Naive B cell (primary cell): ENCODE measurements at regions not wholly inside any gene's neighbourhood (a gene's known extent, or its start where the extent isn't known, plus 50 kb on each side); places are given as distances from the start of the nearest gene placed in this dataset.
A peak's percentile ranks its signal among the peaks of the same experiment; 100 is the strongest.

Experiments
- ATAC-seq, 2 donors: fragments of 150-1000 bp; cut with Tn5 transposase; 2 replicates each; pipeline ENCODE4 v1.10.0; 2021; ENCODE audit warnings: low read depth in 2 of 2, mild to moderate bottlenecking in 2 of 2, moderate library complexity in 2 of 2
- DNase-seq: peaks from one replicate; pipeline ENCODE4 v3.0.0; 2022
- H3K27ac Mint-ChIP-seq, 6 donors: one replicate each; pipeline ENCODE4 v1.8.0; 2020 to 2022; ENCODE audit warnings: mild to moderate bottlenecking in 6 of 6, mixed read lengths in 6 of 6, moderate library complexity in 5 of 6, inconsistent platforms in 2 of 6
- H3K27me3 Mint-ChIP-seq, 3 donors: one replicate each; pipeline ENCODE4 v1.8.0; 2021 to 2022; ENCODE audit warnings: mixed read lengths in 3 of 3, mild to moderate bottlenecking in 1 of 3
- H3K36me3 Mint-ChIP-seq, 2 donors: one replicate each; pipeline ENCODE4 v1.8.0; 2020 to 2022; ENCODE audit warnings: mixed read lengths in 2 of 2, inconsistent platforms in 1 of 2, mild to moderate bottlenecking in 1 of 2
- H3K4me1 Mint-ChIP-seq, 3 donors: one replicate each; pipeline ENCODE4 v1.8.0; 2020 to 2022; ENCODE audit warnings: mixed read lengths in 3 of 3, inconsistent platforms in 1 of 3, mild to moderate bottlenecking in 1 of 3, moderate library complexity in 1 of 3
- H3K4me3 Mint-ChIP-seq, 8 donors: one replicate each; pipeline ENCODE4 v1.8.0; 2020 to 2022; ENCODE audit warnings: mild to moderate bottlenecking in 8 of 8, mixed read lengths in 8 of 8, moderate library complexity in 8 of 8, inconsistent platforms in 2 of 8
- H3K9me3 Mint-ChIP-seq, 7 donors: one replicate each; pipeline ENCODE4 v1.8.0; 2020 to 2022; ENCODE audit warnings: mixed read lengths in 7 of 7, mild to moderate bottlenecking in 5 of 7, inconsistent platforms in 2 of 7, moderate library complexity in 1 of 7

DNA sequence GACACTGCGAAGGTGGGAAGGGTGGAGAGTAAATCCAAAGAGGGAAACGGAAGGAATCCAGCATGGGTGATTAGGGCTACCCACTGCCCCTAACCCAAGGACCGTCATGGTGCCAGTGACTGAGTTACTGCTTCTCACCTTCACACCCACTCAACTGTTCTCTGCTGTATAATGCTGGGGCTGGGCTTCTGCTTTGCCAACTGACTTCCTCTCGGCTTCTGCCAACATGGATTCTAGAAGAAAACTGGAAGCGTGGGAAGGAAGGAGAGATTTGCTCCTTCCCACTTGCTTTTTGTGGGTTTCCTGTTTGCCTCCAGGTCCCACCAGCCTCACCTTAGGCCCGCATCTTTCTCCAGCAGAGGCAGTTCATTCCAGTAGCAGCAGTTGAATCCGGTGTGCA is 153.5 kb upstream of the RAI14 start:
- Mint-ChIP-seq H3K36me3 (no peaks in the 10 kb centered on the region), H3K27me3 (peaks cover 0 to 8% (median 0%) of the 10 kb centered on the region in 3 donors), H3K4me3 (no peak overlapping the region), H3K4me1 (peaks cover 6 to 12% (median 7%) of the 10 kb centered on the region in 3 donors), H3K9me3 (no peaks in the 10 kb centered on the region), H3K27ac (peak overlapping the region in 1 of 6 donors; percentile 47)
- no peak for DNase-seq
- no peak for ATAC-seq

DNA sequence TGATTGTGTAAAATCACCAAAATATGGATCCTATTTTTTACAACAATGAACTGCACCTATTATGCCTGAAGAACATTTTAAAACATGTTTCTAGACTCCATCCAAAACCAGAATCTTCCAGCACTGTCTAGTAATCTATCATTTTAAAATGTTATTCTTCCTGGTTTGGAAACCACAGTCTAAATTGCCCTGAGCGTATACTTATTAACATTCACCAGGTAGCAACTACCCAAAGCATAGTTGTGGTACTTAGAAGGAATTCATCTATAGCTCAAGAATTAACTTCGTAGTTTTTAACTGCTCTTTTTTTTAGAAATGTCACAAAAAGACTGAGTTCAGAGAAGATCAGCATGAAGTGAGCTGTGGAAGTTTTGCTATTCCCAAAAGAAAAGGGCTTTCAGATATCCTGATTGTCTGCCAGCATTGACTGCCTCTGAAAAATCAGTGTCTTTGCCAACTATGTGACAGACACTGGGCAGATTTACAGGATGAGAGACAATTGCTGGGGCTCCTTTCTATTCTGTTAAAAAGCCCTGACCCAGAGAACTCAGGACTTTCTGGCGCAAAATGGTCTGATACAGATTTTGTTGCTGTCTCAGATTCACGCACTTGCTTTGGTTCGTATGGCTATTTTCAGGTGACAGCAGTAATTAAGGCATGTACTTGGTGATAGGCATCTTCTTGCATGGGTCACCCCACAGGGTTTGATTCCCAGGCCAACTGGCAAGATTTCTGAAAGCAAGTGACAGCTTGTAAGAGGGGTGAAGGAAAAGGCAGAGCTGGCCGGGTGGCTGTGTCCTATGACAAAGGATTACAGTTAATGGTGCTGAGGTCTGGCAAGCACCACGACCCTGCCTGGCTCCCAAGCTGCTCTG is 152.5 kb upstream of the RAI14 start:
- ATAC-seq (no peak), DNase-seq (no peak)
- Mint-ChIP-seq H3K36me3 (no peaks in the 10 kb centered on the region), H3K4me1 (peaks cover 6 to 9% (median 7%) of the 10 kb centered on the region in 3 donors), H3K27me3 (peaks cover 0 to 8% (median 0%) of the 10 kb centered on the region in 3 donors), H3K27ac (no peak overlapping the region), H3K4me3 (no peak overlapping the region), H3K9me3 (no peaks in the 10 kb centered on the region)

DNA sequence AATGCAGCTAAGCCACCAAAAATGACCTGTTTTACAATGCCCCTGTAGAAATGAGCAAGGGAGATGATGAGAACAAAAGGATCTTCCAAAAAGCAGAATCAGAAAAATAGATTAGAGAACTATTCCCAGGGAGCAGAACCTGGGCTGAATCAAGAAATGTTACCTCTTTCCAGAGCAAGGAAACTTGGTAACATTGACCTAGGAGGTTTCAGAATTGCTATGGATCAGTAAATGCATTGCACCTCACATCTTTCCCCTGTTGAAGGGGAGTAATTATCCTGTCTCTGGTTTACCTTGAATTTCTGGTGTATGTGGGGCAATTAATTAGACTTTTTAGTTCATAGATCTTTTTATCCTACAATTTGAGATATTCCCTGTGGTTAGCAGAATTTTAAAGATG is 151.2 kb upstream of the RAI14 start:
- Mint-ChIP-seq H3K27me3 (peaks cover 0 to 8% (median 0%) of the 10 kb centered on the region in 3 donors), H3K4me3 (no peak overlapping the region), H3K9me3 (no peaks in the 10 kb centered on the region), H3K27ac (no peak overlapping the region), H3K4me1 (no peaks in the 10 kb centered on the region), H3K36me3 (no peaks in the 10 kb centered on the region)
- DNase-seq, result no peak
- no peak for ATAC-seq

GRCh38 chr5:34505731-34506130 is 150.4 kb upstream of the RAI14 start:
- Mint-ChIP-seq H3K27me3 (peaks cover 0 to 8% (median 0%) of the 10 kb centered on the region in 3 donors), H3K36me3 (no peaks in the 10 kb centered on the region), H3K9me3 (no peaks in the 10 kb centered on the region), H3K4me3 (no peak overlapping the region), H3K27ac (no peak overlapping the region), H3K4me1 (no peaks in the 10 kb centered on the region)
- ATAC-seq, result no peak
- no peak for DNase-seq

DNA sequence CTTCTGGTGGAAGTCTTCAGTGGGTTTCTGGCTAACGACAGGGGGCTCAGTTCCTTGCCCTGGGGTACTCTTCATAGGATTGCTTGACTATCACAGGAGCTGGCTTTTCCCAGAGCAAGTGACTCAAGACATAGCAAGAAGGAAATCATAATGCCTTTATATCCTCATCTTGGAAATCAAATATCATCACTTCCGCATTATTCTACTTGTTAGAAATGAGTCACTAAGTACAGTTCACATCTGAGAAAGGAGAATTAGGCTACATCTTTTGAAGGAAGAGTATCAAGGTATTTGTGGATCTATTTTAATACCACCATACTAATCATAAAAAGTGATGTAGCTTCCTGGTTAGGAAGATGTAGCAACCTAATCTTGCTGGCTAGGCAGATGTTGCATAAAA is 148.2 kb upstream of the RAI14 start:
- ATAC-seq, result no peak
- no peaks in the 10 kb centered on the region for H3K36me3 Mint-ChIP-seq
- DNase-seq, result no peak
- H3K9me3 Mint-ChIP-seq, result no peaks in the 10 kb centered on the region
- peaks cover 0 to 8% (median 5%) of the 10 kb centered on the region in 3 donors for H3K27me3 Mint-ChIP-seq
- H3K27ac Mint-ChIP-seq, result no peak overlapping the region
- H3K4me3 Mint-ChIP-seq, result no peak overlapping the region
- H3K4me1 Mint-ChIP-seq, result no peaks in the 10 kb centered on the region

DNA sequence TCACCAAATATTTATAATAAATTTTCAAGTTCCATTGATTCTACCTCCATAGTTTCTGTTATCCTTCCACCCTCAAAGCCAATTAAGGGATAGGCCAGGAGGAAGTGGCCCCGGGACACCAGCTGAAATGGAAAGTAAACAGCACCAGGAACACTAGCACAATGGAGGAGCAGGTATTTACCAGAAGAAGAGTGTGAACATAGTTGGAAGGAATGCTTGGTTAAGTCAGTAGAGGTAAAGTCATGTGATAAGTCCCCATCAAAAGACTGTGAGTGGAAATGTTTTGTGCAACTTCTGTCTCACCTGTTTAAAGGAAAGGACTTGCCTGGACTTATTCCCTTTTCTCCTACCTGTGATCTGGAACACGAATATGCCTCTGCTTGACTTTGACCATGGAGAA is 146.7 kb upstream of the RAI14 start:
- Mint-ChIP-seq H3K4me3 (no peak overlapping the region), H3K9me3 (no peaks in the 10 kb centered on the region), H3K27ac (peak overlapping the region in 1 of 6 donors; percentile 74), H3K4me1 (no peaks in the 10 kb centered on the region), H3K36me3 (no peaks in the 10 kb centered on the region), H3K27me3 (peaks cover 0 to 8% (median 5%) of the 10 kb centered on the region in 3 donors)
- DNase-seq (no peak), ATAC-seq (no peak)

- no peak for ATAC-seq
- Mint-ChIP-seq H3K4me3 (no peak overlapping the region), H3K9me3 (no peaks in the 10 kb centered on the region), H3K27me3 (peaks cover 0 to 8% (median 5%) of the 10 kb centered on the region in 3 donors), H3K27ac (no peak overlapping the region), H3K36me3 (no peaks in the 10 kb centered on the region), H3K4me1 (no peaks in the 10 kb centered on the region)
- DNase-seq, result no peak
These were observed 146.1 kb upstream of the RAI14 start for GRCh38 chr5:34510002-34510401.

GRCh38 chr5:34511063-34511462 is 145.1 kb upstream of the RAI14 start:
- peaks cover 0 to 5% (median 0%) of the 10 kb centered on the region in 3 donors for H3K27me3 Mint-ChIP-seq
- no peak overlapping the region for H3K27ac Mint-ChIP-seq
- no peaks in the 10 kb centered on the region for H3K9me3 Mint-ChIP-seq
- DNase-seq, result no peak
- no peak for ATAC-seq
- H3K36me3 Mint-ChIP-seq, result no peaks in the 10 kb centered on the region
- H3K4me3 Mint-ChIP-seq, result no peak overlapping the region
- H3K4me1 Mint-ChIP-seq, result no peaks in the 10 kb centered on the region

GRCh38 chr5:34511481-34511880 is 144.6 kb upstream of the RAI14 start:
- no peaks in the 10 kb centered on the region for H3K9me3 Mint-ChIP-seq
- H3K4me1 Mint-ChIP-seq, result no peaks in the 10 kb centered on the region
- peaks cover 0 to 5% (median 2%) of the 10 kb centered on the region in 3 donors for H3K27me3 Mint-ChIP-seq
- no peak overlapping the region for H3K27ac Mint-ChIP-seq
- no peak for DNase-seq
- H3K4me3 Mint-ChIP-seq, result no peak overlapping the region
- no peak for ATAC-seq
- no peaks in the 10 kb centered on the region for H3K36me3 Mint-ChIP-seq

DNA sequence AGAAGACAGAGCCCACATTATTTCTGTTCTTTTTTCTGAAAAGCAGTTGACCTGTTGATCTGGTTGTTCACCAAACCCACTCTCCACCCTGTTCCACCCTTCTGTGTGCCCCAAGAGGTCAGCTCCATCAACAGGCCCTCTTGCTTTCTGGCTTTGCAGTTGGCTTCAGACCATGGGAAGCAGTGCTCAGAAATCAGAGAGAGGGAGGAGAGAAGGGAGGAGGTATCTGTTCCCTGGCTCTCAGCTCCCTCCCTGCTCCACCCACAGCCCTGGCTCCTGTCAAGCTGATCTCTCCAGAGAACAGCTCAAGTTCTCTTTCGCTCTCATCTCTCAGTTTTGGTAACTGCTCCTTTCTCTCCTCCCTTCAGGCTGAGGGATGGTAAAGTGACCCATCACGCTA is 144.2 kb upstream of the RAI14 start:
- no peak for DNase-seq
- no peak overlapping the region for H3K27ac Mint-ChIP-seq
- H3K9me3 Mint-ChIP-seq, result no peaks in the 10 kb centered on the region
- no peaks in the 10 kb centered on the region for H3K36me3 Mint-ChIP-seq
- no peak overlapping the region for H3K4me3 Mint-ChIP-seq
- H3K4me1 Mint-ChIP-seq, result no peaks in the 10 kb centered on the region
- peaks cover 0 to 6% (median 5%) of the 10 kb centered on the region in 3 donors for H3K27me3 Mint-ChIP-seq
- no peak for ATAC-seq

- no peaks in the 10 kb centered on the region for H3K4me1 Mint-ChIP-seq
- ATAC-seq (no peak), DNase-seq (no peak)
- peaks cover 0 to 21% (median 5%) of the 10 kb centered on the region in 3 donors for H3K27me3 Mint-ChIP-seq
- H3K9me3 Mint-ChIP-seq, result no peaks in the 10 kb centered on the region
- no peaks in the 10 kb centered on the region for H3K36me3 Mint-ChIP-seq
- H3K27ac Mint-ChIP-seq, result no peak overlapping the region
- no peak overlapping the region for H3K4me3 Mint-ChIP-seq
These were observed 140.0 kb upstream of the RAI14 start for GRCh38 chr5:34516166-34516565.

DNA sequence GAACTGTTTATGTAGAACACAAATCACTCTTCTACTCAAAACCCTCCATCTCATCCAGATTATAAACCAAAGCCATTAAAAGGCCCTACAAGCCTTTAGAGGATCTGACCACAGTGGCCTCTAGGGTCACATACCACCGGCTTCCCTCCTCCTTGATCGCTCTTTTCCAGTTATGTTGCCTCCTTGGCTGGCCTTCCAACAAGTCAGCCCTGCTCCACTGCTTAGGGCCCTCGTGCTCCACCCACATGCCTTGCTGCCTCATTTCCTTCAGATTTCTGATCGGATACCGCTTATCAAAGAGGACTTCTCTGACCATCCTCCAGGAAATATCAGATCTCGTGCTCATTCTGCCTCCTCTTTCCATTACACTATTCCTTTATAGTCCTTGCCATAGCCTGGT is 139.4 kb upstream of the RAI14 start:
- peaks cover 0 to 21% (median 5%) of the 10 kb centered on the region in 3 donors for H3K27me3 Mint-ChIP-seq
- ATAC-seq (no peak), DNase-seq (no peak)
- H3K9me3 Mint-ChIP-seq, result no peaks in the 10 kb centered on the region
- H3K4me3 Mint-ChIP-seq, result no peak overlapping the region
- no peaks in the 10 kb centered on the region for H3K4me1 Mint-ChIP-seq
- no peak overlapping the region for H3K27ac Mint-ChIP-seq
- H3K36me3 Mint-ChIP-seq, result no peaks in the 10 kb centered on the region

GRCh38 chr5:34517249-34517648 is 138.9 kb upstream of the RAI14 start:
- Mint-ChIP-seq H3K27me3 (peaks cover 0 to 21% (median 2%) of the 10 kb centered on the region in 3 donors), H3K9me3 (no peaks in the 10 kb centered on the region)
- ATAC-seq, result no peak

DNA sequence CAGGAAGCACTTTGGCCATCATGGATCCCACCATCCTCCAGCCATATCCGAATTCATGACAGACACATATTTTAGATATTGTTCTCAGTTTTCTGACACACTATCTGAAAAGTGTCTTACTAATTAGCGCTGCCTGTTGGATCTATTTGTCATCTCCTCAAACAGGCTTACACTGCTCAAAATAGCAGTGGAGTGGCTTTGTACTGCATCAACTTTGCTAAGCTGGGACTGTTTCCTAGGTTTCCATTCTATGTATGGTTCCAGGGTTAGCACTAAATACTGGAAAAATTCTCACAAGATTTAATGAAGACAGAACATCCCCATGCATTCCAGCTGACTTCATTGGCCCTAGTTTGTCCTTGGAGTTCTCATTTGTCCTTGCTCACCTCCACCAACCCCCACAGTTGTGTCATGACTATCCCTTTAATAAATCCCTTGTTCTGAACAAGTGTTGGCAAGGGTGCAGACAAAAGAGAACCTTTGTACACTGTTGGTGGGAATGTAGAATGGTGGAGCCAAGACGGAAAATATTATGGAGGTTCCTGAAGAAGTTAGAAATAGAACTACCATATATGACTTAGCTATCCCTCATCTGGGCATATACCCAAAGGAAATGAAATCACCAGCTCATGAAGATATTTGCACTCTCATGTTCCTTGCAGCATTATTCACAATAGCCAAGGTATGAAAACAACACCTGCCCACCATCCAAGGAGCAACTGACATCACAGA is 136.5 kb upstream of the RAI14 start:
- DNase-seq (no peak), ATAC-seq (no peak)
- Mint-ChIP-seq H3K36me3 (no peaks in the 10 kb centered on the region), H3K27ac (no peak overlapping the region), H3K27me3 (peaks cover 0 to 21% (median 3%) of the 10 kb centered on the region in 3 donors), H3K4me1 (no peaks in the 10 kb centered on the region), H3K9me3 (no peaks in the 10 kb centered on the region), H3K4me3 (no peak overlapping the region)

More at GRCh38 chr5:34517249-34517648, 138.9 kb upstream of the RAI14 start:
- no peaks in the 10 kb centered on the region for H3K4me1 Mint-ChIP-seq
- H3K4me3 Mint-ChIP-seq, result no peak overlapping the region
- no peaks in the 10 kb centered on the region for H3K36me3 Mint-ChIP-seq
- no peak for DNase-seq
- H3K27ac Mint-ChIP-seq, result no peak overlapping the region
